CD14-positive monocyte (primary cell): ENCODE measurements at regions not wholly inside any gene's neighbourhood (a gene's known extent, or its start where the extent isn't known, plus 50 kb on each side); places are given as distances from the start of the nearest gene placed in this dataset.

ENCODE experiments used
- DNase-seq, 3 donors: peaks; one replicate each; pipeline ENCODE4 v3.0.0-alpha.2; 2011 to 2022
- H2AFZ ChIP-seq: 2 replicates; pipeline ENCODE4 v1.6.0; 2012; ENCODE audit warnings: mild to moderate bottlenecking, low read depth, low read length, inconsistent platforms; ENCODE audit not compliant: insufficient read depth, poor library complexity, severe bottlenecking
- H3K27ac ChIP-seq, 2 donors: 1 replicate in 1 of 2; 2 replicates in 1 of 2; pipeline ENCODE4 v1.5.1; 2012 to 2013; ENCODE audit warnings: low read length in 2 of 2, control low read depth in 1 of 2, inconsistent platforms in 1 of 2, low read depth in 1 of 2, mild to moderate bottlenecking in 1 of 2
- H3K27me3 ChIP-seq, 2 donors: one replicate each; pipeline versions ENCODE4 v1.6.0 to v1.6.1; 2011 to 2013; ENCODE audit warnings: low read length in 2 of 2; ENCODE audit not compliant: control insufficient read depth in 2 of 2, insufficient read depth in 2 of 2
- H3K36me3 ChIP-seq, 2 donors: replicated peaks in 1 of 2; 1 replicate in 1 of 2; 2 replicates in 1 of 2; pipeline versions ENCODE4 v1.5.1 to v1.6.1; 2012 to 2013; ENCODE audit warnings: low read length in 2 of 2, control low read depth in 1 of 2, inconsistent platforms in 1 of 2, mild to moderate bottlenecking in 1 of 2; ENCODE audit not compliant: insufficient read depth in 2 of 2, control insufficient read depth in 1 of 2
- H3K4me1 ChIP-seq, 2 donors: 1 replicate in 1 of 2; 2 replicates in 1 of 2; pipeline versions ENCODE4 v1.5.1 to v1.6.1; 2012 to 2013; ENCODE audit warnings: low read length in 2 of 2, control low read depth in 1 of 2, inconsistent platforms in 1 of 2, mild to moderate bottlenecking in 1 of 2, moderate library complexity in 1 of 2; ENCODE audit not compliant: insufficient read depth in 2 of 2, control insufficient read depth in 1 of 2
- H3K4me2 ChIP-seq: replicated peaks from 2 replicates; pipeline ENCODE3; 2012; ENCODE audit warnings: low read length, moderate library complexity, mild to moderate bottlenecking; ENCODE audit not compliant: poor library complexity, severe bottlenecking; ENCODE audit errors: extremely low read depth
- H3K4me3 ChIP-seq, 3 experiments: fragments of 200-600 bp in 1 of 3; sonication (generic) in 1 of 3; replicated peaks in 1 of 3; 1 replicate in 2 of 3; 2 replicates in 1 of 3; pipeline ENCODE4 v1.5.1; 2011 to 2013; ENCODE audit warnings: low read length in 3 of 3, mild to moderate bottlenecking in 3 of 3, control low read depth in 2 of 3, low read depth in 2 of 3, inconsistent platforms in 1 of 3, moderate library complexity in 1 of 3
- H3K79me2 ChIP-seq: 2 replicates; pipeline ENCODE4 v1.6.0; 2012; ENCODE audit warnings: mild to moderate bottlenecking, control low read depth, inconsistent platforms, low read length, moderate library complexity; ENCODE audit not compliant: insufficient read depth
- H3K9ac ChIP-seq: 2 replicates; pipeline ENCODE4 v1.6.0; 2017; ENCODE audit warnings: low read length, mild to moderate bottlenecking; ENCODE audit not compliant: insufficient read depth, poor library complexity, severe bottlenecking
- H3K9me3 ChIP-seq, 2 donors: replicated peaks in 1 of 2; 1 replicate in 1 of 2; 2 replicates in 1 of 2; pipeline versions ENCODE4 v1.5.1 to v1.6.1; 2012 to 2013; ENCODE audit warnings: low read length in 2 of 2, control low read depth in 1 of 2; ENCODE audit not compliant: control insufficient read depth in 1 of 2, insufficient read depth in 1 of 2
- H4K20me1 ChIP-seq: 2 replicates; pipeline ENCODE4 v1.6.0; 2012; ENCODE audit warnings: mild to moderate bottlenecking, low read length, control low read depth, moderate library complexity; ENCODE audit not compliant: insufficient read depth
- H3K27ac Mint-ChIP-seq, 7 donors: one replicate each; pipeline ENCODE4 v1.8.0; 2020; ENCODE audit warnings: mild to moderate bottlenecking in 7 of 7, mixed read lengths in 7 of 7, moderate library complexity in 6 of 7, inconsistent platforms in 2 of 7
- H3K27me3 Mint-ChIP-seq, 3 donors: one replicate each; pipeline ENCODE4 v1.8.0; 2021 to 2022; ENCODE audit warnings: low read depth in 3 of 3, mild to moderate bottlenecking in 3 of 3, mixed read lengths in 3 of 3, moderate library complexity in 3 of 3, inconsistent platforms in 1 of 3
- H3K36me3 Mint-ChIP-seq, 2 donors: one replicate each; pipeline ENCODE4 v1.8.0; 2020; ENCODE audit warnings: mixed read lengths in 2 of 2, inconsistent platforms in 1 of 2, mild to moderate bottlenecking in 1 of 2
- H3K4me1 Mint-ChIP-seq: one replicate; pipeline ENCODE4 v1.8.0; 2020; ENCODE audit warnings: mild to moderate bottlenecking, mixed read lengths
- H3K4me3 Mint-ChIP-seq, 2 donors: one replicate each; pipeline ENCODE4 v1.8.0; 2020; ENCODE audit warnings: mild to moderate bottlenecking in 2 of 2, mixed read lengths in 2 of 2, moderate library complexity in 1 of 2
- H3K9me3 Mint-ChIP-seq, 7 donors: one replicate each; pipeline ENCODE4 v1.8.0; 2020 to 2022; ENCODE audit warnings: mixed read lengths in 7 of 7, mild to moderate bottlenecking in 6 of 7, moderate library complexity in 6 of 7, inconsistent platforms in 2 of 7
- WGBS: methylation state at CpG from one replicate; pipeline ENCODE4 v1.1.5; 2013; ENCODE audit warnings: missing lambda C conversion rate; ENCODE audit not compliant: insufficient coverage; 5-methylcytosine and 5-hydroxymethylcytosine counted together
- intact Hi-C, 2 donors: fragments of 100-400 bp; cut with micrococcal nuclease; formaldehyde crosslinking; loops; one replicate each; pipeline versions ENCODE4 v1.15.0 to v1.15.1; 2023
- TF ChIP-seq, protein P1 (sequence below): fragments of 200-600 bp; IDR thresholded peaks from one replicate; pipeline ENCODE4 v1.8.0; 2022; ENCODE audit warnings: antibody characterized with exemption, mild to moderate bottlenecking

DNA sequence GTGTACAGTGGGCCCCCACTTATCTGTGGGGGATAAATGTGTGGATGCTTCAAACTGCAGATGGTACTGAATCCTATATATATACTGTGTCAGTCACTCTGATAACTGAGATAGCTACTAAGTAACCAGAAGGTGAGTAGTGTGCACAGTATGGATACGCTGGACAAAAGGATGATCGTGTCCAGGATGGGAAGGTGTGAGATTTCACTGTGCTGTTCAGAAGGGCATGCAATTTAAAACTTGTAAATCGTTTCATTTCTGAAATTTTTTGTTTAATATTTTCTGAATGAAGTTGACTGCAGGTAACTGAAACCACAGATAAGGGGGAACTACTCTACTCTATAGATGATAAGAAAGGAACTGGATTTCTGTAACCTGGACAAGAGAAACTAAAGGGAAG is 52.1 kb upstream of the SESN3 start:
- intact Hi-C loops: loop anchor here (5.0 to 10.0 kb wide), 2 partner anchors 48 to 51 kb away; partner anchors contain the start of gene SESN3 (in 2 of the 2)
- no peaks in the 10 kb centered on the region for H3K36me3 ChIP-seq
- WGBS: 100% methylated on average over 2 of the region's 3 CpGs
- peak overlapping the region in 1 of 2 donors; percentile 49 for H3K27ac ChIP-seq
- no peaks in the 10 kb centered on the region for H3K9me3 ChIP-seq
- no peak overlapping the region for H2AFZ ChIP-seq
- peaks cover 0 to 1% (median 0%) of the 10 kb centered on the region in 3 donors for H3K27me3 Mint-ChIP-seq
- peaks cover 55% of the 10 kb centered on the region for H3K4me1 Mint-ChIP-seq
- no peaks in the 10 kb centered on the region for H4K20me1 ChIP-seq
- no peak for DNase-seq
- no peaks in the 10 kb centered on the region for H3K27me3 ChIP-seq
- no peaks in the 10 kb centered on the region for H3K79me2 ChIP-seq
- peak overlapping the region in 1 of 3 experiments; percentile 15 for H3K4me3 ChIP-seq
- peaks cover 0 to 2% (median 0%) of the 10 kb centered on the region in 7 donors for H3K9me3 Mint-ChIP-seq
- H3K27ac Mint-ChIP-seq: peak overlapping the region in 5 of 7 donors; percentile 23 to 78 (median 64)
- no peaks in the 10 kb centered on the region for H3K36me3 Mint-ChIP-seq
- peaks cover 48% of the 10 kb centered on the region in 2 donors for H3K4me1 ChIP-seq
- H3K4me3 Mint-ChIP-seq: peak overlapping the region in 1 of 2 donors; percentile 49
- no peak overlapping the region for H3K4me2 ChIP-seq
- TF ChIP-seq, protein P1, sequence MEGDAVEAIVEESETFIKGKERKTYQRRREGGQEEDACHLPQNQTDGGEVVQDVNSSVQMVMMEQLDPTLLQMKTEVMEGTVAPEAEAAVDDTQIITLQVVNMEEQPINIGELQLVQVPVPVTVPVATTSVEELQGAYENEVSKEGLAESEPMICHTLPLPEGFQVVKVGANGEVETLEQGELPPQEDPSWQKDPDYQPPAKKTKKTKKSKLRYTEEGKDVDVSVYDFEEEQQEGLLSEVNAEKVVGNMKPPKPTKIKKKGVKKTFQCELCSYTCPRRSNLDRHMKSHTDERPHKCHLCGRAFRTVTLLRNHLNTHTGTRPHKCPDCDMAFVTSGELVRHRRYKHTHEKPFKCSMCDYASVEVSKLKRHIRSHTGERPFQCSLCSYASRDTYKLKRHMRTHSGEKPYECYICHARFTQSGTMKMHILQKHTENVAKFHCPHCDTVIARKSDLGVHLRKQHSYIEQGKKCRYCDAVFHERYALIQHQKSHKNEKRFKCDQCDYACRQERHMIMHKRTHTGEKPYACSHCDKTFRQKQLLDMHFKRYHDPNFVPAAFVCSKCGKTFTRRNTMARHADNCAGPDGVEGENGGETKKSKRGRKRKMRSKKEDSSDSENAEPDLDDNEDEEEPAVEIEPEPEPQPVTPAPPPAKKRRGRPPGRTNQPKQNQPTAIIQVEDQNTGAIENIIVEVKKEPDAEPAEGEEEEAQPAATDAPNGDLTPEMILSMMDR: no peak
- no peak overlapping the region for H3K9ac ChIP-seq

DNA sequence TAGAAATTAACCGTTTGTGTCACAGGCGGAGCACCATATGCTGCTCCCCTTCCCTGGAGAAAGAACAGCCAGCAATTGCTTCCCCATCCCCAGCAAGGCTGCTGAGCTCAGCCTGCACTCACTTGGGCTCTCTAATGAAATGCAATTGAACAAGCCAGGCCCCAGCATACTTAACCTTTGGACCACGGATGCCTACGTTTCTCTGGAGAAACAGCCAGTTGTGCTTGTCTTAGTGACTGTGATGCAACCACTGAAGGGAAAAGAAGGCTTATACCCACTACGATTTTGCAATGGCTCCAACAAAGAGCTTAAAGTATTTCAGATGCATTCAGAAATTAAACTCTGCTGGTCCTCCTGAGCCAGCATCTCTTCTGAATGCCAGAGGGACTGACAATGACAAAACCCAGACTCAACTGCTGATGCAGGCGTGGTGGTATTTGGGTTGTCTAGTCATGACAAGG is 51.3 kb upstream of the SESN3 start:
- H3K79me2 ChIP-seq: no peaks in the 10 kb centered on the region
- no peaks in the 10 kb centered on the region for H3K36me3 ChIP-seq
- peak in 2 of 3 donors; percentile 11 to 25 for DNase-seq
- no peaks in the 10 kb centered on the region for H4K20me1 ChIP-seq
- 15% methylated on average over 4 of the region's 6 CpGs for WGBS
- H3K4me3 ChIP-seq: peak overlapping the region in 1 of 3 experiments; percentile 15
- peak overlapping the region; percentile 18 for H3K4me2 ChIP-seq
- no peaks in the 10 kb centered on the region for H3K9me3 ChIP-seq
- H2AFZ ChIP-seq: peak overlapping the region; percentile 27
- H3K4me3 Mint-ChIP-seq: no peak overlapping the region
- H3K9ac ChIP-seq: no peak overlapping the region
- H3K27me3 Mint-ChIP-seq: peaks cover 0 to 1% (median 0%) of the 10 kb centered on the region in 3 donors
- peaks cover 55% of the 10 kb centered on the region for H3K4me1 Mint-ChIP-seq
- TF ChIP-seq, protein P1: no peak
- H3K9me3 Mint-ChIP-seq: peaks cover 0 to 2% (median 0%) of the 10 kb centered on the region in 7 donors
- no peaks in the 10 kb centered on the region for H3K27me3 ChIP-seq
- intact Hi-C loops: loop anchor here (5.0 to 10.0 kb wide), 2 partner anchors 48 to 50 kb away; partner anchors contain the start of gene SESN3 (in 2 of the 2)
- peak overlapping the region in 4 of 7 donors; percentile 48 to 78 (median 66) for H3K27ac Mint-ChIP-seq
- peaks cover 48% of the 10 kb centered on the region in 2 donors for H3K4me1 ChIP-seq
- H3K27ac ChIP-seq: peak overlapping the region in 1 of 2 donors; percentile 49
- no peaks in the 10 kb centered on the region for H3K36me3 Mint-ChIP-seq
